ENCODE measurements at regions not wholly inside any gene's neighbourhood (a gene's known extent, or its start where the extent isn't known, plus 50 kb on each side); places are given as distances from the start of the nearest gene placed in this dataset.

DNA sequence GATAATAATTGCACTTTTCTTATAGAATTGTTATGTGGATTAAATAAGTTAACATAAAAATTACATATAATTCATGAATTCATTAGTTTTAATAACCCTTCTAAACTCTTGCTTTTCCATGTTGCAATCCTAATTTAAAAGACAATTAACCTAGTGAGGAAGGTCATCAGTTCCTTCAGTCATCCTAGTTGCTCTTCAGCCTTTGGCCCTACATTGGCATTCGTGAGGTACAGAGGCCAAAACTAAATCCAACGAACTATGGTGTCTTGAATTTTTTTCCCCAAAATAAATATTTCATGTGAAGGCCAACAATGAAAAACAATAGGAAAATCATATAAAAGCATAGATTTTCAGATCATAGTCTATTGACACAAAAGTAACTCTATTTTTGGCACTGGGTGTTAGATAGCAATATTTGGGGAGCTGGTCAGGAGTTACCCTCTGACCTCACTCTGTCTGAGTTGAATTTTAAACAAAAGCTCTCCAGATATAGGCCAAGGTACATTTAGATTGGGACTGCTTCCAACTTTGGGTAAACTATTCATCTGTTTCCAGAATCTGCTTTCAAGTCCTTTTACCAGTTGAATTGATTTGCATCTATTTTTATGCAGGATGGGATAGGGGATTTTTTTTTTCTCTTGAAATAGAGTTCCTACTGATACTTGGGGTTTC is 104.5 kb downstream of the SEM1 start:
- Histone ChIP-seq H3K4me1 (ENCODE audit: control insufficient read depth in 1 of 2, insufficient read depth in 2 of 2, low read length in 2 of 2) (no peaks in the 10 kb centered on the region), H3K36me3 (ENCODE audit: control insufficient read depth in 1 of 2, insufficient read depth in 2 of 2, low read length in 2 of 2) (no peaks in the 10 kb centered on the region), H3K4me3 (replicated peaks in 1 of 2; ENCODE audit: low read depth in 1 of 2, low read length in 2 of 2) (no peak overlapping the region), H3K9me3 (ENCODE audit: control insufficient read depth in 1 of 2, insufficient read depth in 1 of 2, low read depth in 1 of 2, low read length in 2 of 2) (no peaks in the 10 kb centered on the region), H4K20me1 (ENCODE audit: insufficient read depth) (no peaks in the 10 kb centered on the region), H3K9me2 (ENCODE audit: insufficient read depth) (no peaks in the 10 kb centered on the region), H2AFZ (ENCODE audit: low read depth, low read length, poor library complexity, severe bottlenecking) (no peak overlapping the region), H3K4me2 (ENCODE audit: low read length) (no peak overlapping the region), H3K9ac (ENCODE audit: low read length) (no peak overlapping the region), H3K27ac (ENCODE audit: low read depth, low read length) (no peak overlapping the region), H3K27me3 (ENCODE audit: insufficient read depth, low read length) (no peaks in the 10 kb centered on the region), H3K79me2 (ENCODE audit: insufficient read depth, low read length) (no peaks in the 10 kb centered on the region)
- intact Hi-C loops (cut with micrococcal nuclease): no loop called here
- no peak for ATAC-seq
- no TSS peak for BruUV-seq (replicated peaks)
- DNase-seq (ENCODE audit: low read depth, low spot score): no peak
- TF ChIP-seq FOSL1 (IDR thresholded peaks at IDR 0.05; ENCODE audit: low read depth) (no peak), SIN3A (IDR thresholded peaks at IDR 0.05; ENCODE audit: low read depth) (no peak)
- CTCF ChIA-PET: no interaction called here
- POLR2A ChIA-PET: no interaction called here
- RAD21 ChIA-PET (ENCODE audit: low non-redundant PET in 1 of 2, low total read pairs in 2 of 2, uncharacterized antibody in 2 of 2, unreplicated experiment in 2 of 2): no interaction called here

GRCh38 chr7:96599288-96599936 is 110.2 kb downstream of the SEM1 start:
- intact Hi-C loops (cut with micrococcal nuclease): no loop called here
- Histone ChIP-seq H3K79me2 (ENCODE audit: insufficient read depth, low read length) (no peaks in the 10 kb centered on the region), H3K4me2 (ENCODE audit: low read length) (no peak overlapping the region), H3K9me2 (ENCODE audit: insufficient read depth) (no peaks in the 10 kb centered on the region), H2AFZ (ENCODE audit: low read depth, low read length, poor library complexity, severe bottlenecking) (no peak overlapping the region), H3K9me3 (ENCODE audit: control insufficient read depth in 1 of 2, insufficient read depth in 1 of 2, low read depth in 1 of 2, low read length in 2 of 2) (no peaks in the 10 kb centered on the region), H3K4me1 (ENCODE audit: control insufficient read depth in 1 of 2, insufficient read depth in 2 of 2, low read length in 2 of 2) (no peaks in the 10 kb centered on the region), H3K27ac (ENCODE audit: low read depth, low read length) (no peak overlapping the region), H3K36me3 (ENCODE audit: control insufficient read depth in 1 of 2, insufficient read depth in 2 of 2, low read length in 2 of 2) (no peaks in the 10 kb centered on the region), H3K27me3 (ENCODE audit: insufficient read depth, low read length) (0 out of 2 replicates have a peak, but pooled peaks cover 13% of the 10 kb centered on the region), H3K4me3 (replicated peaks in 1 of 2; ENCODE audit: low read depth in 1 of 2, low read length in 2 of 2) (no peak overlapping the region), H3K9ac (ENCODE audit: low read length) (no peak overlapping the region), H4K20me1 (ENCODE audit: insufficient read depth) (no peaks in the 10 kb centered on the region)
- ATAC-seq (no peak), DNase-seq (ENCODE audit: low read depth, low spot score) (no peak)
- CTCF ChIA-PET: no interaction called here
- BruUV-seq (replicated peaks): no TSS peak
- TF ChIP-seq ZNF274 (IDR thresholded peaks at IDR 0.05; ENCODE audit: low read depth, low read length) (no peak), JUND (IDR thresholded peaks at IDR 0.05) (no peak), POLR2AphosphoS5 (IDR thresholded peaks at IDR 0.05; ENCODE audit: low read depth, low read length) (no peak), SIN3A (IDR thresholded peaks at IDR 0.05; ENCODE audit: low read depth) (no peak), EZH2 (IDR thresholded peaks at IDR 0.05) (no peak), CEBPB (IDR thresholded peaks at IDR 0.05; ENCODE audit: low read depth) (no peak)
- POLR2A ChIA-PET: no interaction called here
- RAD21 ChIA-PET (ENCODE audit: low non-redundant PET in 1 of 2, low total read pairs in 2 of 2, uncharacterized antibody in 2 of 2, unreplicated experiment in 2 of 2): no interaction called here

All from HCT116 (cell line).